Ecto neural progenitor cell (in vitro differentiated cells): ENCODE measurements at regions not wholly inside any gene's neighbourhood (a gene's known extent, or its start where the extent isn't known, plus 50 kb on each side); places are given as distances from the start of the nearest gene placed in this dataset.
"Not testable (repeated sequence)": the region's sequence is repeated elsewhere in the genome, so short reads cannot be mapped to it uniquely, and the experiment has no call there.

Source experiments
- DNase-seq: peaks from one replicate; pipeline ENCODE4 v3.0.0-alpha.2; 2018; ENCODE audit warnings: low spot score

GRCh38 chr1:198934901-198935305 lies 296.1 kb downstream of the PTPRC start:
- DNase-seq = no peak

- DNase-seq = no peak
These were observed 296.6 kb downstream of the PTPRC start for GRCh38 chr1:198935306-198935921.

- DNase-seq = no peak
These were observed 297.7 kb downstream of the PTPRC start for GRCh38 chr1:198936371-198937083.

- DNase-seq = no peak
These were observed 298.6 kb downstream of the PTPRC start for GRCh38 chr1:198937231-198938031.

GRCh38 chr1:198939286-198939685 lies 300.4 kb downstream of the PTPRC start:
- no peak for DNase-seq

- no peak for DNase-seq
These were observed 301.1 kb downstream of the PTPRC start for GRCh38 chr1:198939956-198940355.

- DNase-seq = no peak
These were observed 303.6 kb downstream of the PTPRC start for GRCh38 chr1:198942466-198942865.

- DNase-seq = no peak
These were observed 304.8 kb downstream of the PTPRC start for GRCh38 chr1:198943484-198944187.

GRCh38 chr1:198947456-198947855 lies 308.6 kb downstream of the PTPRC start:
- no peak for DNase-seq

GRCh38 chr1:198948895-198949659 lies 310.2 kb downstream of the PTPRC start:
- no peak for DNase-seq

- no peak for DNase-seq
These were observed 311.2 kb downstream of the PTPRC start for GRCh38 chr1:198950036-198950435.

- no peak for DNase-seq
These were observed 316.2 kb downstream of the PTPRC start for GRCh38 chr1:198955085-198955484.

- DNase-seq = no peak
These were observed 318.2 kb downstream of the PTPRC start for GRCh38 chr1:198957044-198957443.

- no peak for DNase-seq
These were observed 320.2 kb downstream of the PTPRC start for GRCh38 chr1:198959032-198959431.

- no peak for DNase-seq
These were observed 320.8 kb downstream of the PTPRC start for GRCh38 chr1:198959676-198960075.

- DNase-seq = not testable (repeated sequence)
These were observed 325.0 kb downstream of the PTPRC start for GRCh38 chr1:198963796-198964195.

GRCh38 chr1:198966519-198966918 lies 327.7 kb downstream of the PTPRC start:
- DNase-seq = no peak

- no peak for DNase-seq
These were observed 328.7 kb downstream of the PTPRC start for GRCh38 chr1:198967566-198967965.

- no peak for DNase-seq
These were observed 330.0 kb downstream of the PTPRC start for GRCh38 chr1:198968866-198969265.

GRCh38 chr1:198969981-198970380 lies 331.1 kb downstream of the PTPRC start:
- DNase-seq = no peak

- no peak for DNase-seq
These were observed 332.1 kb downstream of the PTPRC start for GRCh38 chr1:198970916-198971315.

- DNase-seq = no peak
These were observed 339.1 kb downstream of the PTPRC start for GRCh38 chr1:198977909-198978308.
